ENCODE measurements at regions not wholly inside any gene's neighbourhood (a gene's known extent, or its start where the extent isn't known, plus 50 kb on each side); places are given as distances from the start of the nearest gene placed in this dataset.

DNA sequence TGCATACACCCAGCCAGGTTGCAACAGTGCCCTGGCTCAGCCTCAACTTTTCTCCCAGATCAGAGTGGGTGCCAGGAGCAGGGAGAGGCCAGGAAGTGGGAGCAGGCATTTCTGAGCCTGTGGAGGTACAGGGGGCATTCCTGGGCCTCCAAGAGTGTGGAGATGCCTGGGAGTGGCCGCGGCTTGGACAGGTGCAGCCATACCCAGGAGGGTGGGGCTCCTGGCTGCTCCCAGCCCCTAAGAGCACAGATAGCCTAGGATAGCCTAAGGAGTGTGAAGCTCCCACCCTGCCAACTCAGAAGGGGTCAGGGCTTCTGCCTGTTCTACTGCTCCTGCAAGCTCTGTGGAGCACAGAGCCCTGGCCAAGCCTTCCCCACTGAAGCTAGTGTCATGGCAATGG is 543.4 kb downstream of the RPL10L start:
- TF ChIP-seq CEBPB (IDR thresholded peaks at IDR 0.05) (no peak), EP300 (IDR thresholded peaks at IDR 0.05; ENCODE audit: borderline replicate concordance) (no peak), NFIC (IDR thresholded peaks at IDR 0.05) (no peak), TCF12 (IDR thresholded peaks at IDR 0.05; ENCODE audit: low read depth) (no peak), EGR1 (IDR thresholded peaks at IDR 0.05) (no peak)
- TF ChIP-seq, protein P1, sequence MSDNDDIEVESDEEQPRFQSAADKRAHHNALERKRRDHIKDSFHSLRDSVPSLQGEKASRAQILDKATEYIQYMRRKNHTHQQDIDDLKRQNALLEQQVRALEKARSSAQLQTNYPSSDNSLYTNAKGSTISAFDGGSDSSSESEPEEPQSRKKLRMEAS (IDR thresholded peaks at IDR 0.05) = no peak
- TF ChIP-seq, protein P2, sequence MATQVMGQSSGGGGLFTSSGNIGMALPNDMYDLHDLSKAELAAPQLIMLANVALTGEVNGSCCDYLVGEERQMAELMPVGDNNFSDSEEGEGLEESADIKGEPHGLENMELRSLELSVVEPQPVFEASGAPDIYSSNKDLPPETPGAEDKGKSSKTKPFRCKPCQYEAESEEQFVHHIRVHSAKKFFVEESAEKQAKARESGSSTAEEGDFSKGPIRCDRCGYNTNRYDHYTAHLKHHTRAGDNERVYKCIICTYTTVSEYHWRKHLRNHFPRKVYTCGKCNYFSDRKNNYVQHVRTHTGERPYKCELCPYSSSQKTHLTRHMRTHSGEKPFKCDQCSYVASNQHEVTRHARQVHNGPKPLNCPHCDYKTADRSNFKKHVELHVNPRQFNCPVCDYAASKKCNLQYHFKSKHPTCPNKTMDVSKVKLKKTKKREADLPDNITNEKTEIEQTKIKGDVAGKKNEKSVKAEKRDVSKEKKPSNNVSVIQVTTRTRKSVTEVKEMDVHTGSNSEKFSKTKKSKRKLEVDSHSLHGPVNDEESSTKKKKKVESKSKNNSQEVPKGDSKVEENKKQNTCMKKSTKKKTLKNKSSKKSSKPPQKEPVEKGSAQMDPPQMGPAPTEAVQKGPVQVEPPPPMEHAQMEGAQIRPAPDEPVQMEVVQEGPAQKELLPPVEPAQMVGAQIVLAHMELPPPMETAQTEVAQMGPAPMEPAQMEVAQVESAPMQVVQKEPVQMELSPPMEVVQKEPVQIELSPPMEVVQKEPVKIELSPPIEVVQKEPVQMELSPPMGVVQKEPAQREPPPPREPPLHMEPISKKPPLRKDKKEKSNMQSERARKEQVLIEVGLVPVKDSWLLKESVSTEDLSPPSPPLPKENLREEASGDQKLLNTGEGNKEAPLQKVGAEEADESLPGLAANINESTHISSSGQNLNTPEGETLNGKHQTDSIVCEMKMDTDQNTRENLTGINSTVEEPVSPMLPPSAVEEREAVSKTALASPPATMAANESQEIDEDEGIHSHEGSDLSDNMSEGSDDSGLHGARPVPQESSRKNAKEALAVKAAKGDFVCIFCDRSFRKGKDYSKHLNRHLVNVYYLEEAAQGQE (IDR thresholded peaks at IDR 0.05; ENCODE audit: low read depth) = no peak
